Keratinocyte (primary cell): ENCODE measurements at regions not wholly inside any gene's neighbourhood (a gene's known extent, or its start where the extent isn't known, plus 50 kb on each side); places are given as distances from the start of the nearest gene placed in this dataset.

Experiments used
- CTCF ChIP-seq, 3 experiments: IDR thresholded peaks in 1 of 3; conservative IDR thresholded peaks in 1 of 3; optimal IDR thresholded peaks in 1 of 3; 2 replicates in 2 of 3; 3 replicates in 1 of 3; pipeline versions ENCODE3 to v1.5.1; 2011; ENCODE audit warnings: low read length in 3 of 3, mild to moderate bottlenecking in 3 of 3, moderate library complexity in 2 of 3, control low read depth in 1 of 3, inconsistent platforms in 1 of 3; ENCODE audit not compliant: insufficient read depth in 2 of 3; ENCODE audit errors: extremely low read depth in 1 of 3
- EZH2 ChIP-seq: IDR thresholded peaks from one replicate; pipeline ENCODE4 v1.6.1; 2012; ENCODE audit warnings: inconsistent platforms, mild to moderate bottlenecking, low read length, moderate library complexity

DNA sequence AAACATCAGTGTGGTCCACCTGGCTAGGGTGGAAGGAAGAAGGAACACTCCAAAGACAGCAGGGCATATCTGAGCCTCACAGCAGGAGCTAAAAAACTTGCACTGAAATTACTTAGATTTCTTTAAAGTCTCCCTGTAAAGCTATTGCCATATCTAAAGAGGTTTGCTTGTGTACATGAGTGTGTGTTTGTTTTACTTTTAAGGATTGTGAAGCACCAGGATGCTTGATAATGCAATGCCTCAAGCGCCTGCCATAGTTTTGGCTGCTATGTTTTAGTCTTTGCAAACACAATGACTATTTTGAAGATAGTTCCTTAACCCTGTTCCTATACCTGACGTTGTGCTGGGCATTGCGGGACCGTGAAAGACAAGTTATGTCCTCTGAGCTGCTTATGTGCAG is 65.0 kb downstream of the ID4 start:
- TF ChIP-seq EZH2 (no peak), CTCF (optimal IDR thresholded peaks at IDR 0.05 in 1 of 3, IDR thresholded peaks at IDR 0.05 in 1 of 3, conservative IDR thresholded peaks at IDR 0.05 in 1 of 3; ENCODE audit: extremely low read depth in 1 of 3, insufficient read depth in 2 of 3, low read length in 3 of 3) (no peak)
